NCI-H2107 (cell line): ENCODE measurements at regions not wholly inside any gene's neighbourhood (a gene's known extent, or its start where the extent isn't known, plus 50 kb on each side); places are given as distances from the start of the nearest gene placed in this dataset.
"Not testable (repeated sequence)": the region's sequence is repeated elsewhere in the genome, so short reads cannot be mapped to it uniquely, and the experiment has no call there.

Experiments
- DNase-seq: peaks from one replicate; lab custom pipeline; 2025; lab: John Stamatoyannopoulos, UW

DNA sequence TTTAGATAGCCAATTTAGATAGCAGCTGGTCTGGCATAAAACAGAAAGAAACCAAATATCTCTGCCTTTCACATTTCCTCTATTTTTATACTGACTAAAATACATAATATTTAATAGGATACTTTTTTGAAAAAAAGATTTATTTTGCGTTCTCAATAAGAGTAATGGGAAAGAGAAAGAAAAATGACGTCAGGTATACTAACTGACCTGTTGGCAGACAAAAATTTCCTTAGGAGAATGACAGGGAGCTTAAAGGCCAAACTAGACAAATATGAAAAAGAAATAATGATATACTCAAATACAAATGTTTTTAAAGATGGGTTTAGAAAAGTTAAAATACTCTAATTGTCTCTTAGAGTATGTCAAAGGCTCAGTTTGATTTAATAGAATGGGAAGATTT lies 309.4 kb upstream of the ADGRL3 start:
- DNase-seq, result no peak

DNA sequence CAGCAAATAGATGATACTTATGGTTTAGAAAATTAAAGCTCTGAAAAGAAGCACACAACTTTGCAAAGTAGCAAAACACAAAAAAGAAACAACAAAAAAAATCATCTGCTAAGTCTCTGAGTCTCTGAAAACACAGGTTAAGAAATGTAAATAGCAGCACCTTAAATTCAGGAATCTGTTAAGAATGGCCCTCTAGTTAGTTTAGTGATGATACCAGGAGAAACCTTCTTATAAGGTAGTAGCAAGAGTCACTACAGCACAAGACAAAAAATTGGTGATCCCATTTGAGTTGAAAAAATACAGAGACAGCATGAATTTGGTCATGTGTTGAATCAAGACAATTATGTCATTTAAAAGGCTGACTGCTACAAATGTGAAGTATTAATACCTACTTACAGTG lies 308.2 kb upstream of the ADGRL3 start:
- no peak for DNase-seq

DNA sequence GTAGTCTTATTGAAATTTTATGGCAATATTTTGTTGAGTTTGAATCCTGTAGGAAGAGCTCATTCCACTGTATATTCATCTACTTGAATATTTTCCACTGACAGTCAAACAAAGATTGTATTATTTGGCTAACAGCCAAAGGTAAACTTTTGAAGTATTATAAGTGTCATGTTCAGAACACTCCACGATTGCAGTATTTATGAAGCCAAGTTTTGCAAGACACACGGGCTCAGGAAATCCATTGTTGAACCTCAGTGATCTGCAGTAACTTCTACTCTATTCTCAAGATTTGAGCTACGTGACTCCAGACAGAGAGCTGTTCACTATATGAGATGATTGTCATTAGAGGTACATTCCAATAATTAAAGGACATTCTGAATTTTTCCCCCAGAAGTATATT lies 302.7 kb upstream of the ADGRL3 start:
- no peak for DNase-seq

DNA sequence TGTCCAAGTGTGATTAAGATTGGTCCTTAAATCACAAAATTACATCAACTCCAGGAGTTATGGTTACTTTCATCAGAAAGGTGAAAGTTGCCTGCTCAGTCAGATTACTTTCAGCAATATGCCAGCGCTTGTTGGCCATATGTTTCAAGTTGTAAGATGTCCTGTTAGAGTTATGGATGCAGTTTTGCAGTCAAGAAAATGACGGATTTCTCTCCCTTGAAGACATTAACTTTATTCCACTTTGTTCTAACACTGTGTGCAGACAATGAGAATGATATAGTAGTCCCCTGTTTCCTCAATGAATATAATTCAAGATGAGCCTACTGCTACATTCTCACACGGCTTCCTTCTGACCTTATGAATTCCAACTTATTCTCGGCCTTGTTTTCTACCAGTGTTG lies 295.0 kb upstream of the ADGRL3 start:
- no peak for DNase-seq

DNA sequence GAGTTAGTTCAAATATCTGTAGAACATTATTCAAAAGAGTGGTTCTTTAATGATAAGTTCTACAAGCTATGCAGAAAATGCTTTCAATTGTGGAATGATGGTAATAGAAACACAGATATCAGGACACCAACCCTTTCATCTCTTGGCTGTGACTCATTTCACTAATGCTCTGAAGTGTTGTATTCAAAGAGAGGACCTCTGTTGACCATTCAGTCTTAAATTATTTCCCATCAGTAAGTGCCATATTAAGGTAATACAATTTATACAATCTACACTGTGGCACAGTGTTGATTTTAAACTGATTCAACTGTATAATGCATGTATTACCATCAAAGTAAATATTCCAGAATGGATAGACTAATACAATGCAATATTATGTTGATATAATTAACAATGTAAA lies 289.0 kb upstream of the ADGRL3 start:
- no peak for DNase-seq

DNA sequence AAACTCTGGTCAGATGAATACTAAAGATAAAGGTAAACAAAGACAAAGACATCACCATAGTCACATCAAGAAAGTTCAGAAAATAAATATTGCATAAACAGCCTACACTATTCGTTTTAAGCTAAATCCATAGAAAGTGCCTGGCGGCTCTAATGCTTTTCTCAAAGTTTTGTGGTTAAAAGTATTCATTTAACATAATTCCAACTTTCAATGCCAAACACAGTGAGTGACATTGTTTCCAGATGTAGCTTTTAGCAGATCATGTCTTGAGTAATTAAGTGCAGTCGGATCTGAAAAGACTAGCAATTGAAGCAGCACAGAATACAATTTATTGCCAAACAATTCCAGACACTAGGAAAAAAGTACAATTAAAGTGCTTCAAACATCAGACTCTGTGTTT lies 287.1 kb upstream of the ADGRL3 start:
- DNase-seq, result no peak

DNA sequence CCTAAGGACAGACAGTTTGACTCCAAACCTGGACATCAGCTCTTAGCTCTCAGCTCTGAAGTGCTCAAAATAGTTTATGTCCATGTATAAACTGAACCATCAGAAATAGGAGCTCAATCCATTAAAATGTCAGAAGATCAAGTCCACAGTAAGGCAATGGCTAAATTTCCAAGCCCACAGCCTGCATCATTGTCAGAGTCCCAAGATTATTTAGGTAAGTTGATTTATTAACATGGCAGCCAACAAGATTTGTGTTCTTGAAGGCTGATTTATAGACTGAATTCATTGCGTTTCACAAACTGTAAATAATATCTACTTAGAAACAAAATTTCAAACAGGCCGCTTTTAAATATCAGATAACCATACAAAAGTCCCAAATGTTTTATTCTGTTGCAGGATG lies 286.5 kb upstream of the ADGRL3 start:
- no peak for DNase-seq

DNA sequence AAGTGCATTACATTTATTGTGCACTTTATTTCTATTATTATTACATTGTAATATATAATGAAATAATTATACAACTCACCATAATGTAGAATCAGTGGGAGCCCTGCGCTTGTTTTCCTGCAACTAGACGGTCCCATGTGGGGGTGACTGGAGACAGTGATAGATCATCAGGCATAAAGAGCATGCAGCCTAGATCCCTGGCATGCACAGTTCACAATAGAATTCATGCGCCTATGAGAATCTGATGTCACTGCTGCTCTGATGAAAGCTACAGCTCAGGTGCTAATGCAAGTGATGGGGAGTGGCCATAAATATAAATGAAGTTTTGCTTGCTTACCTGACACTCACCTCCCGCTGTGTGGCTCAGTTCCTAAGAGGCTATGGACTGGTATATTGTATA lies 278.4 kb upstream of the ADGRL3 start:
- DNase-seq, result not testable (repeated sequence)

DNA sequence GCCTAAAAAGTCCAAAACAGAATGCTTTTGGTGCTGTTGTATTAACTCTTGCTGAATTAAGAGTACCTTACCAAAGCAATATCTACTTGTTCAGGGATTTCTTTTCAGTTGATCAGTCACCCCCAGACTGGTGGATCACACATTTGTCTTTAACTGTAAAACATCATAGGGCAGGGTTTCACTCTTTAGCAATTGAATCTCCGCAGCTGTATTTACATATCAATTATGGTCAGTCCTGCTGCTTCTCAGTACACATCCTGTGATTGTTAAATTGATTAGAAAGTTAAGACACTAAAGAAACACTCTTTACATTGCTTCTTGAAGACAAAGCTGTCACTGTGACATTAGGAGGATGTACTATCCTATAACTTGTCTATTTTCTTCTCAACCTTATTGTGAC lies 277.1 kb upstream of the ADGRL3 start:
- no peak for DNase-seq

DNA sequence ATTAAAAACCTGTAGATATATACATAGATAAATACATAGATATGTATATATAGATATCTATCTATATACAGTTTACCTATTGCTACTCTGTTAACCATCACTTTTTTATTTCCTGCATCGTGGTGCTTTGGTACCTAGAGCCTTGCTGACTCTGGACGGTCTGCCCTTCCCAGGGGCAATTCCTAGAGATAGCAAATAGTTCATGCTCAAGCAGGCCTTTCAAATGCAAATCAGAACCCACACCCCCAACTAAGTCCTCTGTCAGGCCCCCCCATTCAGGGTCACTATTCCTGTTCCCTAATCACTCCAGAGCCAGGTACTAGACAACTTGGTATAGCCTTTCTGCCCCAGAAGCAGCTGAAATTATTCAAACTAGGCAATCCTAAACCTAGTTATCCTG lies 273.5 kb upstream of the ADGRL3 start:
- no peak for DNase-seq

DNA sequence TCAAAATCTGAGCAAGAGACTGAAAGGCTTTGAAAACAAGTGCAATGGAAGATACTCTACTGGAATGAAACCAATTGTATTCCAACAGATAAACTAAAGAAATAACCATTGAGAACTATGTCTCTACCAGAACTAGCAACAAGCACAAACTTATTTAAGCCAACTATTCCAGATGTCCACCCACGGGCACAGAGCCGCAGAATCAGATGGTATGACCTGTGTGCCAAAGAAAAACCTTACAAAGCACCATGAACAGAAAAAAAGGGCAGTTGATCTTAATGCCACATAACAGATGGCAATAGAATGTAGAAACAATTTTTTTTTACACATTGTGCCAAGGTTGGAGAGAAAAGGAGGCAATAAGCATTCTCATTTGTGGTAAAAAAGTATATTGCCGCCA lies 269.3 kb upstream of the ADGRL3 start:
- DNase-seq, result no peak

DNA sequence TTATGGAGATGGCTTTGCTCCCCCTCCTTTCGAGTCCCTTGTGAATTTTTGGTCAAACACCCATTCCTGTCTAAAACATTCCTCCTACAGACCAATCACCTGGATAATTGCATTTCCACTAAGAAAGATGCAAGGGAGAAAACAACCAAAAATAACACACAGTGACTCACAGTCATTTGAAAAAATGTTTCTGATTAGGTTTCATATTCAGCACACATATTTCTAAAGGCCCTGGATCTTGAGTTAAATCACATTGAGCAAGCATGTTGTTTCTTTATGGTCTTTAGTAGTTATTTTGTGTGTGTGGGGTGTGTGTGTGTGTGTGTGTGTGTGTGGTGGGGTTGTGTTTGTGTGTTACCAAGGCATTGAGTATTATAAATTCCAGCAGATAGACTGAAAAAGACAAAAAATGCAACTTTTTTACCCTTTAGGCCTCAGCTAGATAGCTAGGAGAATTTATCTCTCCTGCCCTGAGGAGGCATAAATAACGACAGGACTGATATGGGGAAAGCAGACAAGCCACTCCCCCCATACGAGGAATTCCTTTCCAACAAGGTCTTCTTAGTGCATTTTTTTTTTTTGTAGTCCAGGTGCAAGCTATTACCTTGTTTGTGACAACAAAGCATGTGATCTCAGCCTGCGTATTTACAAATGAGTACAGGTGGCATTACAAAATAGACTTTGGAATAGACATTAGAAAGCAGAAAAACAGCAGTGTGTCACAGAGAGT lies 265.4 kb upstream of the ADGRL3 start:
- no peak for DNase-seq

DNA sequence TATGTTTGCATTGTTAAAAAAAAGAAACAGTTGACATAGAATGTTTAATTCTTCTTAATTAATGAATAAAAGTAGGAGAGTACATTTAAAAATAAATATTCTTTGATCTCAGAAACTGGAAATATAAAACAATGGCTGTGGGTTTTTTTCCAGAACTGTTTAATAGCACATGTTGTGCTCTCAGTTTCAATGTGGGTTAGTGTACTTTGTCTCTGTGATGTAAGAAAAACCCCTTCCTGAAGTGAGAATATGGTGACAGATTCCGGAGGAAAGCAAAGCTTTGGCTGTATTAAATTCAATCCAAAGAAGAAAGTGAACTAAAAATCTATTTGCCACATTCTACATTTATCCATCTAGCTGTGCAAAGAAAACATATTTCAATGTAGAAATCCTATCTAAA lies 261.9 kb upstream of the ADGRL3 start:
- no peak for DNase-seq

DNA sequence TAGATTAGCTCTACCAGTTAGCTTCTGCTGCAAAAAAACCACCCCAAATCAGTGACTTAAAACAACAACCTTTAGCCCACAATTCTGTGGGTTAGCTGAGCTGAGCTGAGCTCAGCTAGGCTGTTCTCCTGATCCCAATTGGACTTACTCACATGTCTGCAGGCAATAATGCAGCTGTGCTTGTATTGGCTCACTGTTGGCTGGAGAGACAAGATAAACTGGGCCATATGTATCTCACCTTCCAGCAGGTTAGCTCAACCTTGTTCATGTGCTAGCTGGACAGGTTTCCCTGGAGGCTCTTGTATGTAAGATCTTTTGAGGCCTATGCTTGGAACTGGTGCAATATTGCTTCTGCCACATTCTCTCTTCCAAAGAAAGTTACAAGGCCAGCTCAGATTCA lies 261.5 kb upstream of the ADGRL3 start:
- no peak for DNase-seq

DNA sequence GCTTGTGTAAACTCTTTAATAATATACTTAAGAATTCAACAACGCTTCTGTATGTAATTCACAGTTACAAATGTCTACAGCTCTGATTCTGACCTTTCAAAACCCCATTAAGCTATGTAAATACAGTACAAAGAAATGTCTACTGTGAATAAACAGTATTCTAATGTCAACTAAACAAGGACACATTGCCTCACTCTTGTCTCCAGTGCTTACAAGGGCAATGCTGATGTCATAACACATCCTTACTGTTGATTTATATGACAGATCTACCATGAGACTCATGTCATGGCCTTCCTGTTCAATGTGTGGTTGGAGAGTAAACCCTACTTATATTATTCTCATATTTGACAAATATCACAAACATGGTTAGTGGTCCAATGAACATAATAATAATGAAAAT lies 256.1 kb upstream of the ADGRL3 start:
- no peak for DNase-seq

DNA sequence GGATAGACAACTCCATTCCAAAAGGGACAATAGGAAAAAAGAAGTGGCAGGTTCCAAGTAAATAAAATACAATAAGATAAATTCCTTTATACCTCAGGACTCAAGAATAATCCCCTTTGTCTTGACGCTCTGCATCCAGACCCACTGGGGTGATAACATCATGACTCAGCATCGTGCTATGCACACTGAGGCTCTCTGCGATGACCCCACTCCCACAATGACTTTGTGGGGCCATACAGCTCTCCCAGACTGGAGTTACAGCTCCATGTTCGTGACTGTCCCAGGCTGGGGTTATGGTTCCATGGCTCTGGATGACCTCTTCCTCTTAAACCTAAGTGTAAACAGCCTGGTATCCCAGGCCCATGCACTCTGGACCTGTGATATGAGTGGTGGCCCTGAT lies 254.5 kb upstream of the ADGRL3 start:
- DNase-seq, result no peak

DNA sequence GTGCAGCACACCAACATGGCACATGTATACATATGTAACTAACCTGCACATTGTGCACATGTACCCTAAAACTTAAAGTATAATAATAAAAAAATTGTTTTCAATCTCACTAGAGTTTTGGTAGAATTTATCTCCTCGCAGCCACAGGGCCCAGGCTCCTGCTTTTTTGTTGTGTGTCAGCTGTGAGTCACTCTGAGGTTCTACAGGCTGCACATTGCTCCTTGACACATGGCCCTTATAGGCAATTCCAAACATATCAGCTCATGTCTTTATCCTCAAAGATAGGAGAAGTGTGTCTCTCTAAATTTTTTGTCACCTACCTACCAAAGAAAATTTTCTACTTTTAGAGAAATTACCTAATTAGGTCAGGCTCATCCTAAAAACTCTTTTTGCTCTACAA lies 252.1 kb upstream of the ADGRL3 start:
- no peak for DNase-seq

DNA sequence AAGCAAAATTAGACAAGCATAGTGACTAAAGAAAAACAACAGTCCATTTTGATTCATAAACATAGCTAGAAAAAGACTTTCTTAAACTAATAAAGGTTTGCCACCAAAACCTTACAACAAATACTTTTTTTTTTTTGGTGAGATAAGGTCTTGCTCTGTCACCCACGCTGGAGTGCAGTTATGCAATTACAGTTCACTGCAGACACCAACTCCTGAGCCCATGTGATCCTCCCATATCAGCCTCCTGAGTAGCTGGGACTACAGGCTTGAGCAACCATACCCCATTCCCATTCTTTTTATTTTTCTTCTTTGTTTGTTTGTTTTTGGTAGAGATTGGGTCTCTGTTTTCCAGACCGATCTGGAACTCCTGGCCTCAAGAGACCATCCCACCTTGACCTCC lies 247.2 kb upstream of the ADGRL3 start:
- no peak for DNase-seq

DNA sequence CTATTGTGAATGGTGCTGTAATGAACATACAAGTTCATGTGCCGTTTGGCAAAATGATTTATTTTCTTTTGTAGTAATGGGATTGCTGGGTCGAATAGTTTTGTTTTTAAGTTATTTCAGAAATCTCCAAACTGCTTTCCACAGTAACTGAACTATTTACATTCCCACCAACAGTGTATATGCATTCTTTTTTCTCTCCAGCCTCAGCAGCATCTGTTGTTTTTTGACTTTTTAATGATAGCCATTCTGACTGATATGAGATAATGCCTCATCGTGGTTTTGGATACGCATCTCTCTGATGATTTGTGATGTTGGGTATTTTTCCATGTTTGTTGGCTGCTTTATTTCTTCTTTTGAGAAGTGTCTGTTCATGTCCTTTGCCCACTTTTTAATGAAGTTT lies 246.3 kb upstream of the ADGRL3 start:
- no peak for DNase-seq

DNA sequence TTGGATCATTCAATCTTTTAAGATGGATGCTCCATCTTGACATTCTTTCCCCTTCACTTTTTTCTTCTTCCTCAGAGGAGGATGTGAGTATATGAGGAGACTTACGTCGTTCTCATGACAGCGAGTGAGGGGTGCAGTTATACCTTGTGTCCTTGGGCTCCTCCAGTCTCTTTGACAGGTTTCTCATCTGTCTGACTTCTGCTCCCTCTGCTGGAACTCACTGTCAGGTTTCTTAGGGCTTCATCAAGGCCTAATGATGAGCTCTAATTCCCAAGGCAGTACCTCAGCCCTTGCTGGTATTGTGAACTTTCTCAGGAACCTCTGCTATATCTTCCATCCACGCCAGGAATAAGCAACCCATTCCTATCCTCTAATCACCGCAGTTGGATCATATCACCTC lies 237.8 kb upstream of the ADGRL3 start:
- DNase-seq, result no peak

DNA sequence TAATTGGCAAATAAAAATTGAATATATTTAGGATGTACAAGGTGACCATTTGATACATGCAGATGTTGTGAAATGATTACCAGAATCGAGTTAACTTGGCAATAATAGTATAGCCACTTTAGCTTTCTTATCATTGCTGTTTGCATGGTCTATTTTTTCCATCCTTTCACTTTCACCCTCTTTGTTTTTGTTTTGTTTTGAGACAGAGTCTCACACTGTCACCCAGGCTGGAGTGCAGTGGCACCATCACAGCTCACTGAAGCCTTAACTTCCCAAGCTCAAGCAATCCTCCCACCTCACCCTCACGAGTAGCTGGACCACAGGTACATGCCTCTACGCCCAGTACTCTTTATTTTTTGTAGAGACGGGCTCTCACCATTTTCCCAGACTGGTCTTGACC lies 218.6 kb upstream of the ADGRL3 start:
- DNase-seq, result no peak

DNA sequence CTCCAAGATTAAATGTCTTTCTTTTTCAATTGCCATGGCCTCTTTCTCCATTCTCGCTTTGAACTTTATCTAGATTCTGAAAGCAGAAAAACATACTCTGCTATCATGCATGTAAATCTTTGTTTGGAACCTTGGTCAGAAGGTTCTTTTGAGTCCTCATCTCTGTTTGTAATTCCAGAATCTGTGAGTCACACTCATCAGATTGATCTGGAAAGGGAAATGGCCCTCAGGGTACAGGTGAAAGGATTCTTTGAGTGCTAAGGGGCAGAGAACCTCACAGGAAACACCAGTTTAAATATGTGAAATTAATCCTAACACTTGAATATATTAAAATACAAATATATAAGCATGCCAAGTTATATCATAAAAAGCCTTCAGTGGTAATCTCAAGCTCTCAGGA lies 211.0 kb upstream of the ADGRL3 start:
- DNase-seq, result no peak

DNA sequence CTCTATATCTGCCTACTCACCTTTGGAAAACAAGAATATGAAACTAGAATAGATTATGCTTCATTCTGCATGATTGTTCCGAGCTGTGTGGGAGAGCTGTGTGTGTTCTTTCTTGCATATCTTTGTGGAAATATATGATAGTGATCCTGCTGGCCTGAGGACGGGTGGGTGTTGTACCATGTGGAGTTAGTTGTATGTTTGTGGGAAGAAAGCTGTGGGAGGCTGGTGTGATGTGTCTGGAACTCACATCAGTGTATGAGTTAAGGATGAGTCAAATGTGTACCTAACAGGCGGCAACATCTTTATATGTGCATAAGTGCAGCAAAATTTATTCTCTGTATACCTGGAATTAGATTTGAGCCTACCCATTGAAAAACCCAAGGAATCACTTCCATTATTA lies 208.1 kb upstream of the ADGRL3 start:
- DNase-seq, result no peak

DNA sequence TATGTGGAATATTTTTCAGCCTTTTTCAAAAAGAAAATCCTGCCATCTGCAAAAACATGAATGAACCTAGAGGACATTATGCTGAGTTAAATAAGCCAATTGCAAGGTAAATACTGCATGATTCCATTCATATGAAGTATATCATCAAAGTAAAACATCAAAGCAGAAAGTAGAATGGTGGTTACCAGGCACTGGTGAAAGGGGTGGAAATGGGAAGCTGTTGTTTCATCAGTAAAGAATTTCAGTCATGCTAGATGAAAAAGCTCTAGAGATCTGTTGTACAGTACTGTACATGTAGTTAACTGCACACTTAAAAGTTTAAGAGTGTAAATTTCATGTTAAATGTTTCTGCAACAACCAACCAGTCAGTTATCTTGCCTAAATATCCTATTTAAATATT lies 196.8 kb upstream of the ADGRL3 start:
- no peak for DNase-seq

DNA sequence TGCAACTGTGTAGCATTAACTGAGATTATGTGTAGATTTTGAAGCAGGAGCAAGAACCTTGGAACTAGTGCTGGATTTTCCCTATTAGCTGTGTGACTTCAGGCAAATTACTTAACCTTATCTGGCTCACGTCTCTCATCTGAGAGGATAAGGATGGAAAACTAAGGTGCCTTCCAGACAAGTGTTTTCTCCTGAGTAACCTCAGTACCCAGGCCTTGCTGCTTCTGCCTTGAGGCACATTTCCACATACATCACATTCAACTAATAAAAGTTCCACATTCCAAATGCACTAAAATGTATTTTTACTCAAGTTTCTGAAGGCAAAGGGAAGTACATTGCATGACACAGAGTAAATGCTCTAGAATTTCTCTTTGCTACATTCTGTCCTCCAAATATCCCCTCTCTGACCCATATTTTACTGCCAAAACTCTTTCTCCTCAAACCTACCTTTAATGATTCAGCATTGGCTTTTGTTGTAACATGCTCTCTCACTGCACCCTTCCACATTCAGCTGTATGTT lies 195.4 kb upstream of the ADGRL3 start:
- DNase-seq, result no peak
